GM12878 (cell line): ENCODE measurements at regions not wholly inside any gene's neighbourhood (a gene's known extent, or its start where the extent isn't known, plus 50 kb on each side); places are given as distances from the start of the nearest gene placed in this dataset.
A peak's percentile ranks its signal among the peaks of the same experiment; 100 is the strongest.

ENCODE experiments used
- BMI1 ChIP-seq: fragments of 450-650 bp; IDR thresholded peaks from 2 replicates; pipeline ENCODE4 v1.6.1; 2016; ENCODE audit warnings: mild to moderate bottlenecking, moderate library complexity, borderline replicate concordance
- CREM ChIP-seq: IDR thresholded peaks from 2 replicates; pipeline ENCODE4 v1.6.1; 2014; ENCODE audit warnings: antibody characterized with exemption, low read depth
- CTCF ChIP-seq, 3 experiments: IDR thresholded peaks in 2 of 3; conservative IDR thresholded peaks in 1 of 3; 2 replicates each; pipeline ENCODE4 v1.5.1; 2011; ENCODE audit warnings: low read depth in 3 of 3, low read length in 3 of 3, mild to moderate bottlenecking in 3 of 3, control low read depth in 2 of 3, moderate library complexity in 2 of 3, inconsistent platforms in 1 of 3, mixed read lengths in 1 of 3; ENCODE audit not compliant: control insufficient read depth in 2 of 3, insufficient read depth in 1 of 3; ENCODE audit errors: extremely low read depth in 1 of 3
- ETV6 ChIP-seq, 2 experiments: fragments of 450-650 bp in 1 of 2; IDR thresholded peaks in 1 of 2; conservative IDR thresholded peaks in 1 of 2; 2 replicates each; pipeline ENCODE4 v1.6.1; 2014; ENCODE audit warnings: antibody characterized with exemption in 1 of 2, borderline replicate concordance in 1 of 2, low read depth in 1 of 2, mild to moderate bottlenecking in 1 of 2, moderate library complexity in 1 of 2
- HDGF ChIP-seq: fragments of 450-650 bp; IDR thresholded peaks from 2 replicates; pipeline ENCODE4 v1.6.1; 2016; ENCODE audit warnings: antibody characterized with exemption
- MEF2B ChIP-seq: fragments of 450-650 bp; IDR thresholded peaks from 2 replicates; pipeline ENCODE4 v1.6.1; 2018; ENCODE audit warnings: mild to moderate bottlenecking, moderate library complexity; ENCODE audit not compliant: partially characterized antibody, poor library complexity, severe bottlenecking
- NFIC ChIP-seq: IDR thresholded peaks from 2 replicates; pipeline ENCODE4 v1.6.1; 2012; ENCODE audit warnings: low read depth, mild to moderate bottlenecking, inconsistent platforms, low read length, moderate library complexity
- NFXL1 ChIP-seq: fragments of 450-650 bp; IDR thresholded peaks from 2 replicates; pipeline ENCODE4 v1.6.1; 2017; ENCODE audit warnings: antibody characterized with exemption, mild to moderate bottlenecking, borderline replicate concordance
- PML ChIP-seq: IDR thresholded peaks from 2 replicates; pipeline ENCODE4 v1.6.1; 2012; ENCODE audit warnings: low read length, inconsistent platforms
- RFX5 ChIP-seq: IDR thresholded peaks from 2 replicates; pipeline ENCODE4 v1.6.1; 2011; ENCODE audit warnings: low read depth, low read length, improper control_type of control experiment
- STAT3 ChIP-seq: IDR thresholded peaks from 2 replicates; pipeline ENCODE4 v1.6.1; 2011; ENCODE audit warnings: low read depth, low read length, improper control_type of control experiment
- ZBTB11 ChIP-seq: fragments of 450-650 bp; formaldehyde crosslinking; IDR thresholded peaks from 2 replicates; pipeline ENCODE4 v1.5.0; 2022; ENCODE audit warnings: mild to moderate bottlenecking, missing genetic modification characterization
- TF ChIP-seq, protein P1 (sequence below): fragments of 450-650 bp; IDR thresholded peaks from 2 replicates; pipeline ENCODE4 v1.6.1; 2017; ENCODE audit warnings: borderline replicate concordance
- TF ChIP-seq, protein P2 (sequence below): IDR thresholded peaks from 2 replicates; pipeline ENCODE4 v1.6.1; 2012; ENCODE audit warnings: low read length, inconsistent platforms
- TF ChIP-seq, protein P3 (sequence below): fragments of 450-650 bp; IDR thresholded peaks from 2 replicates; pipeline ENCODE4 v1.6.1; 2016; ENCODE audit warnings: mild to moderate bottlenecking, moderate library complexity, borderline replicate concordance

DNA sequence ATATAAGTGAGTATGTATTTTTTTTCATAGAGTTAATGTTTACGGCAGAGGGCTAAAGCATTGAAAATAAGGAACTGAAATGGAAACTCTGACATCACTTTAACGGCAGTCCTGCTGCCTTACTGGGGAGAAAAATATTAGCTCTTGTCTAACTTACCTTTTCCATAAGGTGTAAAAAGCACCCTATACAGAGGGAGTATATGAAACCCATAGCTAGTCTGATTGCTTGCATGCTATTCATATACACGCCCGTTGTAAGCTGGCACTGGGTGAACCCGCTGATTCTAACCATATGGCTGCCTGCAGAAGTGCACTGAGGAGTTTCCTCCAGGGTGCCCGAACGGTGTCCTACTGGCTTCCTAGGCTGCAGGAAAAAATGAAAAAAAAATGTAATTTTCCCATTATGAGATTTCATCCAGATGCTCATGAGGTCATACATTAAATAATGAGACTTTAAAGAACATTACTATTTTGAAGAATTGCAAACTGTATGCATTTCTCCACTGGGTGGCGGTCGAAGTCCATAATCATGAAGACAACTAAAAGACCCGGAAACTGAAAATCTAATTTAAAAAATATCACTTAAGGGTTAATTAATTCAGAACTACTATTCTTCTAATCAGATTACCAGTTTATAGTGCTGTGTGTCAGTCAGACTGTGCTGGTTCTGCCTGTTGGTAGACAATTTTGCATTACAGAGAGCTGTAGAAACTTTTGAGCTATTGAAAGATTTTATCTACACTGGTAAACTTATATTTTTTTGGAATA, 144.7 kb downstream of the ALX1 start (continued):
- TF ChIP-seq NFXL1, result no peak
- no peak for TF ChIP-seq MEF2B
- TF ChIP-seq RFX5, result no peak
- TF ChIP-seq, protein P1, sequence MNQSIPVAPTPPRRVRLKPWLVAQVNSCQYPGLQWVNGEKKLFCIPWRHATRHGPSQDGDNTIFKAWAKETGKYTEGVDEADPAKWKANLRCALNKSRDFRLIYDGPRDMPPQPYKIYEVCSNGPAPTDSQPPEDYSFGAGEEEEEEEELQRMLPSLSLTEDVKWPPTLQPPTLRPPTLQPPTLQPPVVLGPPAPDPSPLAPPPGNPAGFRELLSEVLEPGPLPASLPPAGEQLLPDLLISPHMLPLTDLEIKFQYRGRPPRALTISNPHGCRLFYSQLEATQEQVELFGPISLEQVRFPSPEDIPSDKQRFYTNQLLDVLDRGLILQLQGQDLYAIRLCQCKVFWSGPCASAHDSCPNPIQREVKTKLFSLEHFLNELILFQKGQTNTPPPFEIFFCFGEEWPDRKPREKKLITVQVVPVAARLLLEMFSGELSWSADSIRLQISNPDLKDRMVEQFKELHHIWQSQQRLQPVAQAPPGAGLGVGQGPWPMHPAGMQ, result no peak
- TF ChIP-seq BMI1, result 0 out of 2 replicates have a peak, but pooled peaks have one; percentile 16
- TF ChIP-seq, protein P2, sequence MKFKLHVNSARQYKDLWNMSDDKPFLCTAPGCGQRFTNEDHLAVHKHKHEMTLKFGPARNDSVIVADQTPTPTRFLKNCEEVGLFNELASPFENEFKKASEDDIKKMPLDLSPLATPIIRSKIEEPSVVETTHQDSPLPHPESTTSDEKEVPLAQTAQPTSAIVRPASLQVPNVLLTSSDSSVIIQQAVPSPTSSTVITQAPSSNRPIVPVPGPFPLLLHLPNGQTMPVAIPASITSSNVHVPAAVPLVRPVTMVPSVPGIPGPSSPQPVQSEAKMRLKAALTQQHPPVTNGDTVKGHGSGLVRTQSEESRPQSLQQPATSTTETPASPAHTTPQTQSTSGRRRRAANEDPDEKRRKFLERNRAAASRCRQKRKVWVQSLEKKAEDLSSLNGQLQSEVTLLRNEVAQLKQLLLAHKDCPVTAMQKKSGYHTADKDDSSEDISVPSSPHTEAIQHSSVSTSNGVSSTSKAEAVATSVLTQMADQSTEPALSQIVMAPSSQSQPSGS, result peak; percentile 83
- TF ChIP-seq NFIC, result peak; percentile 77; the same call in 1 of the 2 replicates
- no peak for TF ChIP-seq HDGF
- TF ChIP-seq ETV6 (conservative IDR thresholded peaks at IDR 0.05 in 1 of 2, IDR thresholded peaks at IDR 0.05 in 1 of 2; ENCODE audit: borderline replicate concordance in 1 of 2, low read depth in 1 of 2), result peak in 1 of 2 experiments; percentile 20; a peak in 1 of 4 replicates
- TF ChIP-seq PML, result no peak
- TF ChIP-seq CREM, result peak; percentile 80; the same call in 1 of the 2 replicates
- no peak for TF ChIP-seq STAT3
- TF ChIP-seq, protein P3, sequence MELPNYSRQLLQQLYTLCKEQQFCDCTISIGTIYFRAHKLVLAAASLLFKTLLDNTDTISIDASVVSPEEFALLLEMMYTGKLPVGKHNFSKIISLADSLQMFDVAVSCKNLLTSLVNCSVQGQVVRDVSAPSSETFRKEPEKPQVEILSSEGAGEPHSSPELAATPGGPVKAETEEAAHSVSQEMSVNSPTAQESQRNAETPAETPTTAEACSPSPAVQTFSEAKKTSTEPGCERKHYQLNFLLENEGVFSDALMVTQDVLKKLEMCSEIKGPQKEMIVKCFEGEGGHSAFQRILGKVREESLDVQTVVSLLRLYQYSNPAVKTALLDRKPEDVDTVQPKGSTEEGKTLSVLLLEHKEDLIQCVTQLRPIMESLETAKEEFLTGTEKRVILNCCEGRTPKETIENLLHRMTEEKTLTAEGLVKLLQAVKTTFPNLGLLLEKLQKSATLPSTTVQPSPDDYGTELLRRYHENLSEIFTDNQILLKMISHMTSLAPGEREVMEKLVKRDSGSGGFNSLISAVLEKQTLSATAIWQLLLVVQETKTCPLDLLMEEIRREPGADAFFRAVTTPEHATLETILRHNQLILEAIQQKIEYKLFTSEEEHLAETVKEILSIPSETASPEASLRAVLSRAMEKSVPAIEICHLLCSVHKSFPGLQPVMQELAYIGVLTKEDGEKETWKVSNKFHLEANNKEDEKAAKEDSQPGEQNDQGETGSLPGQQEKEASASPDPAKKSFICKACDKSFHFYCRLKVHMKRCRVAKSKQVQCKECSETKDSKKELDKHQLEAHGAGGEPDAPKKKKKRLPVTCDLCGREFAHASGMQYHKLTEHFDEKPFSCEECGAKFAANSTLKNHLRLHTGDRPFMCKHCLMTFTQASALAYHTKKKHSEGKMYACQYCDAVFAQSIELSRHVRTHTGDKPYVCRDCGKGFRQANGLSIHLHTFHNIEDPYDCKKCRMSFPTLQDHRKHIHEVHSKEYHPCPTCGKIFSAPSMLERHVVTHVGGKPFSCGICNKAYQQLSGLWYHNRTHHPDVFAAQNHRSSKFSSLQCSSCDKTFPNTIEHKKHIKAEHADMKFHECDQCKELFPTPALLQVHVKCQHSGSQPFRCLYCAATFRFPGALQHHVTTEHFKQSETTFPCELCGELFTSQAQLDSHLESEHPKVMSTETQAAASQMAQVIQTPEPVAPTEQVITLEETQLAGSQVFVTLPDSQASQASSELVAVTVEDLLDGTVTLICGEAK, result no peak
- TF ChIP-seq CTCF (IDR thresholded peaks at IDR 0.05 in 2 of 3, conservative IDR thresholded peaks at IDR 0.05 in 1 of 3; ENCODE audit: control insufficient read depth in 2 of 3, extremely low read depth in 1 of 3, insufficient read depth in 1 of 3, low read depth in 3 of 3, low read length in 3 of 3), result peak; percentile 43 to 54 (median 53)
- no peak for TF ChIP-seq ZBTB11 (CRISPR knock-in tag)
